ENCODE measurements at regions not wholly inside any gene's neighbourhood (a gene's known extent, or its start where the extent isn't known, plus 50 kb on each side); places are given as distances from the start of the nearest gene placed in this dataset.

DNA sequence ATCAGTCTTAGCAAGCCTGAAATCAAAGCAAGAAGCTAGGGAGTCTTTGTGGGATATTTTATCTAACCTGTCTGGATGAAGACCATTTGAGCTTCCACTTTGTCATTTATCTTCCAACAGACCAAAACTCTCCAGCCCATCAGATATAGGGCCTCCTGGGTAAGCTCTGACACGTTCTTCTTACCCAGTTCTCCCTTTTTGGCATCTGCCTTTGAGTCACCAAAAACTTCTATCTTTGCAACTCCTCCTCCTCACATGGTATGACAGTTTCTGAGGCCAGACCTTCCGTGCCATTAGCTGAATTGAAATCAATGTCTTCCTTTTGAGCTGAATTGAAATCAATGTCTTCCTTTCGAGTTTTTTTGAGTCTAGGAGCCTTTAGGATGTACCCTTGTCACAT lies 156.6 kb upstream of the SPRY4 start:
- TF ChIP-seq, protein P1, sequence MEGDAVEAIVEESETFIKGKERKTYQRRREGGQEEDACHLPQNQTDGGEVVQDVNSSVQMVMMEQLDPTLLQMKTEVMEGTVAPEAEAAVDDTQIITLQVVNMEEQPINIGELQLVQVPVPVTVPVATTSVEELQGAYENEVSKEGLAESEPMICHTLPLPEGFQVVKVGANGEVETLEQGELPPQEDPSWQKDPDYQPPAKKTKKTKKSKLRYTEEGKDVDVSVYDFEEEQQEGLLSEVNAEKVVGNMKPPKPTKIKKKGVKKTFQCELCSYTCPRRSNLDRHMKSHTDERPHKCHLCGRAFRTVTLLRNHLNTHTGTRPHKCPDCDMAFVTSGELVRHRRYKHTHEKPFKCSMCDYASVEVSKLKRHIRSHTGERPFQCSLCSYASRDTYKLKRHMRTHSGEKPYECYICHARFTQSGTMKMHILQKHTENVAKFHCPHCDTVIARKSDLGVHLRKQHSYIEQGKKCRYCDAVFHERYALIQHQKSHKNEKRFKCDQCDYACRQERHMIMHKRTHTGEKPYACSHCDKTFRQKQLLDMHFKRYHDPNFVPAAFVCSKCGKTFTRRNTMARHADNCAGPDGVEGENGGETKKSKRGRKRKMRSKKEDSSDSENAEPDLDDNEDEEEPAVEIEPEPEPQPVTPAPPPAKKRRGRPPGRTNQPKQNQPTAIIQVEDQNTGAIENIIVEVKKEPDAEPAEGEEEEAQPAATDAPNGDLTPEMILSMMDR (IDR thresholded peaks at IDR 0.05 in 2 of 3, conservative IDR thresholded peaks at IDR 0.05 in 1 of 3; ENCODE audit: insufficient read depth in 2 of 3, low read depth in 1 of 3, low read length in 3 of 3): no peak
- TF ChIP-seq, protein P2, sequence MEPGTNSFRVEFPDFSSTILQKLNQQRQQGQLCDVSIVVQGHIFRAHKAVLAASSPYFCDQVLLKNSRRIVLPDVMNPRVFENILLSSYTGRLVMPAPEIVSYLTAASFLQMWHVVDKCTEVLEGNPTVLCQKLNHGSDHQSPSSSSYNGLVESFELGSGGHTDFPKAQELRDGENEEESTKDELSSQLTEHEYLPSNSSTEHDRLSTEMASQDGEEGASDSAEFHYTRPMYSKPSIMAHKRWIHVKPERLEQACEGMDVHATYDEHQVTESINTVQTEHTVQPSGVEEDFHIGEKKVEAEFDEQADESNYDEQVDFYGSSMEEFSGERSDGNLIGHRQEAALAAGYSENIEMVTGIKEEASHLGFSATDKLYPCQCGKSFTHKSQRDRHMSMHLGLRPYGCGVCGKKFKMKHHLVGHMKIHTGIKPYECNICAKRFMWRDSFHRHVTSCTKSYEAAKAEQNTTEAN (CRISPR knock-in tag; IDR thresholded peaks at IDR 0.05): no peak
- TF ChIP-seq, protein P3, sequence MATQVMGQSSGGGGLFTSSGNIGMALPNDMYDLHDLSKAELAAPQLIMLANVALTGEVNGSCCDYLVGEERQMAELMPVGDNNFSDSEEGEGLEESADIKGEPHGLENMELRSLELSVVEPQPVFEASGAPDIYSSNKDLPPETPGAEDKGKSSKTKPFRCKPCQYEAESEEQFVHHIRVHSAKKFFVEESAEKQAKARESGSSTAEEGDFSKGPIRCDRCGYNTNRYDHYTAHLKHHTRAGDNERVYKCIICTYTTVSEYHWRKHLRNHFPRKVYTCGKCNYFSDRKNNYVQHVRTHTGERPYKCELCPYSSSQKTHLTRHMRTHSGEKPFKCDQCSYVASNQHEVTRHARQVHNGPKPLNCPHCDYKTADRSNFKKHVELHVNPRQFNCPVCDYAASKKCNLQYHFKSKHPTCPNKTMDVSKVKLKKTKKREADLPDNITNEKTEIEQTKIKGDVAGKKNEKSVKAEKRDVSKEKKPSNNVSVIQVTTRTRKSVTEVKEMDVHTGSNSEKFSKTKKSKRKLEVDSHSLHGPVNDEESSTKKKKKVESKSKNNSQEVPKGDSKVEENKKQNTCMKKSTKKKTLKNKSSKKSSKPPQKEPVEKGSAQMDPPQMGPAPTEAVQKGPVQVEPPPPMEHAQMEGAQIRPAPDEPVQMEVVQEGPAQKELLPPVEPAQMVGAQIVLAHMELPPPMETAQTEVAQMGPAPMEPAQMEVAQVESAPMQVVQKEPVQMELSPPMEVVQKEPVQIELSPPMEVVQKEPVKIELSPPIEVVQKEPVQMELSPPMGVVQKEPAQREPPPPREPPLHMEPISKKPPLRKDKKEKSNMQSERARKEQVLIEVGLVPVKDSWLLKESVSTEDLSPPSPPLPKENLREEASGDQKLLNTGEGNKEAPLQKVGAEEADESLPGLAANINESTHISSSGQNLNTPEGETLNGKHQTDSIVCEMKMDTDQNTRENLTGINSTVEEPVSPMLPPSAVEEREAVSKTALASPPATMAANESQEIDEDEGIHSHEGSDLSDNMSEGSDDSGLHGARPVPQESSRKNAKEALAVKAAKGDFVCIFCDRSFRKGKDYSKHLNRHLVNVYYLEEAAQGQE (IDR thresholded peaks at IDR 0.05; ENCODE audit: borderline replicate concordance): no peak
- TF ChIP-seq, protein P3 (CRISPR knock-in tag; IDR thresholded peaks at IDR 0.05; ENCODE audit: low read depth): no peak
- TF ChIP-seq EGR1 (conservative IDR thresholded peaks at IDR 0.05) (no peak), MAFG (tag; conservative IDR thresholded peaks at IDR 0.05) (no peak), ETV6 (IDR thresholded peaks at IDR 0.05; ENCODE audit: borderline replicate concordance in 1 of 2, low read depth in 2 of 2, low read length in 1 of 2) (no peak), ETV6 (CRISPR knock-in tag; IDR thresholded peaks at IDR 0.05; ENCODE audit: borderline replicate concordance) (no peak), CBX2 (IDR thresholded peaks at IDR 0.05; ENCODE audit: insufficient read depth, low read length, poor library complexity, severe bottlenecking) (no peak), NCOA1 (IDR thresholded peaks at IDR 0.05; ENCODE audit: low read depth) (no peak)
- TF ChIP-seq, protein P4, sequence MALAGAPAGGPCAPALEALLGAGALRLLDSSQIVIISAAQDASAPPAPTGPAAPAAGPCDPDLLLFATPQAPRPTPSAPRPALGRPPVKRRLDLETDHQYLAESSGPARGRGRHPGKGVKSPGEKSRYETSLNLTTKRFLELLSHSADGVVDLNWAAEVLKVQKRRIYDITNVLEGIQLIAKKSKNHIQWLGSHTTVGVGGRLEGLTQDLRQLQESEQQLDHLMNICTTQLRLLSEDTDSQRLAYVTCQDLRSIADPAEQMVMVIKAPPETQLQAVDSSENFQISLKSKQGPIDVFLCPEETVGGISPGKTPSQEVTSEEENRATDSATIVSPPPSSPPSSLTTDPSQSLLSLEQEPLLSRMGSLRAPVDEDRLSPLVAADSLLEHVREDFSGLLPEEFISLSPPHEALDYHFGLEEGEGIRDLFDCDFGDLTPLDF (CRISPR knock-in tag; IDR thresholded peaks at IDR 0.05): no peak

All from K562 (cell line).